ENCODE measurements at regions not wholly inside any gene's neighbourhood (a gene's known extent, or its start where the extent isn't known, plus 50 kb on each side); places are given as distances from the start of the nearest gene placed in this dataset.

- Histone ChIP-seq H3K4me2 (ENCODE audit: extremely low read depth, insufficient read depth, low read length) (no peak overlapping the region), H3K79me2 (ENCODE audit: control insufficient read depth, insufficient read depth, low read length) (no peaks in the 10 kb centered on the region), H4K20me1 (ENCODE audit: control insufficient read depth, extremely low read depth, insufficient read depth, low read length) (no peaks in the 10 kb centered on the region), H3K4me1 (ENCODE audit: control insufficient read depth, extremely low read depth, insufficient read depth, low read length) (no peaks in the 10 kb centered on the region), H3K9ac (ENCODE audit: insufficient read depth, low read length) (no peak overlapping the region), H3K4me3 (replicated peaks in 1 of 4; ENCODE audit: control extremely low read depth in 1 of 4, insufficient read depth in 1 of 4, low read depth in 3 of 4, low read length in 4 of 4) (no peak overlapping the region), H2AFZ (ENCODE audit: low read length) (no peak overlapping the region), H3K36me3 (ENCODE audit: control insufficient read depth, insufficient read depth, low read length) (no peaks in the 10 kb centered on the region), H3K27me3 (ENCODE audit: control insufficient read depth, insufficient read depth, low read length) (no peaks in the 10 kb centered on the region), H3K9me3 (ENCODE audit: control insufficient read depth, insufficient read depth, low read depth, low read length) (no peaks in the 10 kb centered on the region), H3K27ac (ENCODE audit: insufficient read depth, low read length) (no peak overlapping the region)
- TF ChIP-seq EZH2 (IDR thresholded peaks at IDR 0.05; ENCODE audit: low read length, missing control alignments) = no peak
- TF ChIP-seq, protein P1, sequence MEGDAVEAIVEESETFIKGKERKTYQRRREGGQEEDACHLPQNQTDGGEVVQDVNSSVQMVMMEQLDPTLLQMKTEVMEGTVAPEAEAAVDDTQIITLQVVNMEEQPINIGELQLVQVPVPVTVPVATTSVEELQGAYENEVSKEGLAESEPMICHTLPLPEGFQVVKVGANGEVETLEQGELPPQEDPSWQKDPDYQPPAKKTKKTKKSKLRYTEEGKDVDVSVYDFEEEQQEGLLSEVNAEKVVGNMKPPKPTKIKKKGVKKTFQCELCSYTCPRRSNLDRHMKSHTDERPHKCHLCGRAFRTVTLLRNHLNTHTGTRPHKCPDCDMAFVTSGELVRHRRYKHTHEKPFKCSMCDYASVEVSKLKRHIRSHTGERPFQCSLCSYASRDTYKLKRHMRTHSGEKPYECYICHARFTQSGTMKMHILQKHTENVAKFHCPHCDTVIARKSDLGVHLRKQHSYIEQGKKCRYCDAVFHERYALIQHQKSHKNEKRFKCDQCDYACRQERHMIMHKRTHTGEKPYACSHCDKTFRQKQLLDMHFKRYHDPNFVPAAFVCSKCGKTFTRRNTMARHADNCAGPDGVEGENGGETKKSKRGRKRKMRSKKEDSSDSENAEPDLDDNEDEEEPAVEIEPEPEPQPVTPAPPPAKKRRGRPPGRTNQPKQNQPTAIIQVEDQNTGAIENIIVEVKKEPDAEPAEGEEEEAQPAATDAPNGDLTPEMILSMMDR (conservative IDR thresholded peaks at IDR 0.05 in 1 of 2, IDR thresholded peaks at IDR 0.05 in 1 of 2; ENCODE audit: low read depth in 1 of 2, low read length in 2 of 2) = no peak
- no peak for DNase-seq (ENCODE audit: low read depth in 2 of 2)
These were observed 303.2 kb upstream of the MC4R start for GRCh38 chr18:60675801-60676200.

DNA sequence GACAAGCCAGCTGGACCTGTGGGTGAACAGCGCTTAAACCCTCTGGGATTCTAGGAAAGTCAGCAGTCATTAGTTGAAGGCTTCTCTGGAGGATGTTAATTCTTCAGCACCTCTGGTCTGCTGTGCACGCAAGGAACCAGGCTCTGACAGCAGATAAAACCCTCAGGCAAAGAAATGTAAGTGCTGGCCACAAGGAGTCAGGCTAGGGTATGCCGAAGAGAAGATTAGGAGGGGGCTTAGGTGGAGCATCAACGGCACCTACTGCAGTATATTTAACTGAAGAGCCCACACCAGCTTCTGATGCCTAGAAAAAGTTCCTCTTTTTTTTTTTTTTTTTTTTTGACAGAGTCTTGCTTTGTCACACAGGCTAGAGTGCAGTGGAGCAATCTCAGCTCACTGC is 304.2 kb upstream of the MC4R start:
- Histone ChIP-seq H3K27ac (ENCODE audit: insufficient read depth, low read length) (no peak overlapping the region), H3K27me3 (ENCODE audit: control insufficient read depth, insufficient read depth, low read length) (no peaks in the 10 kb centered on the region), H4K20me1 (ENCODE audit: control insufficient read depth, extremely low read depth, insufficient read depth, low read length) (no peaks in the 10 kb centered on the region), H3K9me3 (ENCODE audit: control insufficient read depth, insufficient read depth, low read depth, low read length) (no peaks in the 10 kb centered on the region), H3K4me2 (ENCODE audit: extremely low read depth, insufficient read depth, low read length) (no peak overlapping the region), H3K79me2 (ENCODE audit: control insufficient read depth, insufficient read depth, low read length) (no peaks in the 10 kb centered on the region), H3K4me1 (ENCODE audit: control insufficient read depth, extremely low read depth, insufficient read depth, low read length) (no peaks in the 10 kb centered on the region), H3K36me3 (ENCODE audit: control insufficient read depth, insufficient read depth, low read length) (no peaks in the 10 kb centered on the region), H2AFZ (ENCODE audit: low read length) (no peak overlapping the region), H3K4me3 (replicated peaks in 1 of 4; ENCODE audit: control extremely low read depth in 1 of 4, insufficient read depth in 1 of 4, low read depth in 3 of 4, low read length in 4 of 4) (no peak overlapping the region), H3K9ac (ENCODE audit: insufficient read depth, low read length) (no peak overlapping the region)
- TF ChIP-seq EZH2 (IDR thresholded peaks at IDR 0.05; ENCODE audit: low read length, missing control alignments) = no peak
- TF ChIP-seq, protein P1 (conservative IDR thresholded peaks at IDR 0.05 in 1 of 2, IDR thresholded peaks at IDR 0.05 in 1 of 2; ENCODE audit: low read depth in 1 of 2, low read length in 2 of 2) = no peak
- DNase-seq (ENCODE audit: low read depth in 2 of 2) = no peak

- Histone ChIP-seq H3K27ac (ENCODE audit: insufficient read depth, low read length) (no peak overlapping the region), H3K9ac (ENCODE audit: insufficient read depth, low read length) (no peak overlapping the region), H2AFZ (ENCODE audit: low read length) (no peak overlapping the region), H3K4me2 (ENCODE audit: extremely low read depth, insufficient read depth, low read length) (no peak overlapping the region), H3K79me2 (ENCODE audit: control insufficient read depth, insufficient read depth, low read length) (no peaks in the 10 kb centered on the region), H3K36me3 (ENCODE audit: control insufficient read depth, insufficient read depth, low read length) (no peaks in the 10 kb centered on the region), H4K20me1 (ENCODE audit: control insufficient read depth, extremely low read depth, insufficient read depth, low read length) (no peaks in the 10 kb centered on the region), H3K4me3 (replicated peaks in 1 of 4; ENCODE audit: control extremely low read depth in 1 of 4, insufficient read depth in 1 of 4, low read depth in 3 of 4, low read length in 4 of 4) (no peak overlapping the region), H3K4me1 (ENCODE audit: control insufficient read depth, extremely low read depth, insufficient read depth, low read length) (no peaks in the 10 kb centered on the region), H3K27me3 (ENCODE audit: control insufficient read depth, insufficient read depth, low read length) (no peaks in the 10 kb centered on the region), H3K9me3 (ENCODE audit: control insufficient read depth, insufficient read depth, low read depth, low read length) (no peaks in the 10 kb centered on the region)
- peak; percentile 29 to 59 for DNase-seq (ENCODE audit: low read depth in 2 of 2)
- TF ChIP-seq, protein P1 (conservative IDR thresholded peaks at IDR 0.05 in 1 of 2, IDR thresholded peaks at IDR 0.05 in 1 of 2; ENCODE audit: low read depth in 1 of 2, low read length in 2 of 2) = peak in 1 of 2 donors; percentile 53
- no peak for TF ChIP-seq EZH2 (IDR thresholded peaks at IDR 0.05; ENCODE audit: low read length, missing control alignments)
These were observed 312.4 kb upstream of the MC4R start for GRCh38 chr18:60684843-60685513.

Measured in fibroblast of lung (primary cell).